Neural cell (in vitro differentiated cells): ENCODE measurements at regions not wholly inside any gene's neighbourhood (a gene's known extent, or its start where the extent isn't known, plus 50 kb on each side); places are given as distances from the start of the nearest gene placed in this dataset.

Experiments used
- CTCF ChIP-seq: fragments of 450-650 bp; IDR thresholded peaks from 2 replicates; pipeline ENCODE4 v1.5.1; 2014; ENCODE audit warnings: antibody characterized with exemption, mild to moderate bottlenecking, moderate library complexity; ENCODE audit not compliant: poor library complexity, severe bottlenecking
- EZH2 ChIP-seq: fragments of 200-600, 300-800 bp; shearing (Covaris generic), sonication (generic); IDR thresholded peaks from 2 replicates; pipeline ENCODE4 v1.6.1; 2014; ENCODE audit warnings: antibody characterized with exemption, low read length, borderline replicate concordance, mild to moderate bottlenecking; ENCODE audit not compliant: insufficient read depth, poor library complexity, severe bottlenecking

- TF ChIP-seq CTCF (no peak), EZH2 (no peak)
These were observed 83.9 kb downstream of the ATXN3L start for GRCh38 chrX:13235930-13236329.
